HCT116 (cell line): ENCODE measurements at regions not wholly inside any gene's neighbourhood (a gene's known extent, or its start where the extent isn't known, plus 50 kb on each side); places are given as distances from the start of the nearest gene placed in this dataset.

Experiments
- ATAC-seq: fragments of 200-7000 bp; cut with Tn5 transposase; 2 replicates; pipeline ENCODE4 v1.9.1; 2020; ENCODE audit warnings: mild to moderate bottlenecking, moderate library complexity
- BruUV-seq: library from RNA; stranded (reverse); fragments of 400-500 nt; replicated peaks from 2 replicates; lab custom pipeline; 2021; lab: Mats Ljungman, UMichigan
- CTCF ChIA-PET: fragments of 300-600 bp; sonication (Branson Sonifier 250); formaldehyde crosslinking; loops from one replicate; lab custom pipeline; 2021; ENCODE audit warnings: antibody characterized with exemption; lab: Charles Lee
- POLR2A ChIA-PET: fragments of 300-600, 350-600 bp; sonication (Branson Sonifier 250); formaldehyde crosslinking; loops from one replicate; lab custom pipeline; 2021; ENCODE audit warnings: antibody characterized with exemption; lab: Charles Lee
- RAD21 ChIA-PET, 2 experiments: fragments of 300-600 bp; sonication (Branson Sonifier 250); formaldehyde crosslinking; loops; one replicate each; lab custom pipeline; 2023; ENCODE audit warnings: low total read pairs in 2 of 2; ENCODE audit not compliant: uncharacterized antibody in 2 of 2, unreplicated experiment in 2 of 2, low non-redundant PET in 1 of 2; lab: Charles Lee
- DNase-seq: peaks from one replicate; pipeline ENCODE4 v3.0.0-alpha.2; 2010; ENCODE audit warnings: low read depth, low spot score
- H2AFZ ChIP-seq: fragments of 200-600 bp; shearing (Covaris generic), sonication (generic); 2 replicates; pipeline ENCODE4 v1.6.1; 2017; ENCODE audit warnings: low read depth, mixed run types, mixed read lengths, antibody characterized with exemption, low read length; ENCODE audit not compliant: poor library complexity, severe bottlenecking
- H3K27ac ChIP-seq: 2 replicates; pipeline ENCODE4 v1.5.1; 2012; ENCODE audit warnings: low read depth, low read length
- H3K27me3 ChIP-seq: fragments of 200-600 bp; sonication (generic); 2 replicates; pipeline ENCODE4 v1.6.1; 2016; ENCODE audit warnings: mixed run types, low read length, mixed read lengths; ENCODE audit not compliant: insufficient read depth
- H3K36me3 ChIP-seq, 2 experiments: fragments of 200-500 bp in 1 of 2; fragments of 200-600 bp in 1 of 2; sonication (Bioruptor generic) in 1 of 2; sonication (generic) in 1 of 2; 2 replicates each; pipeline versions ENCODE4 v1.5.1 to v1.6.1; 2014 to 2016; ENCODE audit warnings: low read length in 2 of 2, inconsistent platforms in 1 of 2, mixed read lengths in 1 of 2, mixed run types in 1 of 2; ENCODE audit not compliant: insufficient read depth in 2 of 2, control insufficient read depth in 1 of 2
- H3K4me1 ChIP-seq, 2 experiments: fragments of 200-600 bp in 1 of 2; sonication (generic) in 1 of 2; 2 replicates each; pipeline versions ENCODE4 v1.5.1 to v1.6.1; 2012 to 2017; ENCODE audit warnings: low read length in 2 of 2, inconsistent platforms in 1 of 2, mild to moderate bottlenecking in 1 of 2, mixed read lengths in 1 of 2, mixed run types in 1 of 2, moderate library complexity in 1 of 2; ENCODE audit not compliant: insufficient read depth in 2 of 2, control insufficient read depth in 1 of 2
- H3K4me2 ChIP-seq: fragments of 200-600 bp; sonication (generic); 2 replicates; pipeline ENCODE4 v1.6.1; 2017; ENCODE audit warnings: mixed run types, low read length, mixed read lengths
- H3K4me3 ChIP-seq, 2 experiments: fragments of 200-600 bp in 1 of 2; sonication (generic) in 1 of 2; replicated peaks in 1 of 2; 2 replicates each; pipeline ENCODE4 v1.5.1; 2011 to 2016; ENCODE audit warnings: low read length in 2 of 2, control low read depth in 1 of 2, low read depth in 1 of 2, mild to moderate bottlenecking in 1 of 2, mixed read lengths in 1 of 2, mixed run types in 1 of 2
- H3K79me2 ChIP-seq: fragments of 200-600 bp; sonication (generic); 2 replicates; pipeline ENCODE4 v1.6.1; 2017; ENCODE audit warnings: mild to moderate bottlenecking, mixed run types, low read length, moderate library complexity, mixed read lengths; ENCODE audit not compliant: insufficient read depth
- H3K9ac ChIP-seq: fragments of 200-600 bp; sonication (generic); 2 replicates; pipeline ENCODE4 v1.6.1; 2016; ENCODE audit warnings: low read length, mixed read lengths
- H3K9me2 ChIP-seq: fragments of 200-600 bp; sonication (generic), shearing (Covaris generic); 2 replicates; pipeline ENCODE4 v1.6.1; 2017; ENCODE audit warnings: mixed run types, mild to moderate bottlenecking, moderate library complexity; ENCODE audit not compliant: insufficient read depth
- H3K9me3 ChIP-seq, 2 experiments: fragments of 200-500 bp in 1 of 2; fragments of 200-600 bp in 1 of 2; sonication (Bioruptor generic) in 1 of 2; sonication (generic) in 1 of 2; 2 replicates each; pipeline ENCODE4 v1.6.1; 2014 to 2017; ENCODE audit warnings: low read length in 2 of 2, mixed read lengths in 2 of 2, inconsistent platforms in 1 of 2, low read depth in 1 of 2, mild to moderate bottlenecking in 1 of 2, mixed run types in 1 of 2, moderate library complexity in 1 of 2; ENCODE audit not compliant: control insufficient read depth in 1 of 2, insufficient read depth in 1 of 2
- H4K20me1 ChIP-seq: fragments of 200-600 bp; sonication (generic), shearing (Covaris generic); 2 replicates; pipeline ENCODE4 v1.6.1; 2017; ENCODE audit warnings: mixed run types, mild to moderate bottlenecking, moderate library complexity; ENCODE audit not compliant: insufficient read depth
- CEBPB ChIP-seq: IDR thresholded peaks from 2 replicates; pipeline ENCODE4 v1.6.1; 2012; ENCODE audit warnings: low read depth
- CTCF ChIP-seq, 3 experiments: fragments of 200-600 bp in 1 of 3; sonication (generic) in 1 of 3; IDR thresholded peaks in 2 of 3; conservative IDR thresholded peaks in 1 of 3; 2 replicates each; pipeline ENCODE4 v1.5.1; 2012 to 2017; ENCODE audit warnings: low read depth in 2 of 3, low read length in 2 of 3, antibody characterized with exemption in 1 of 3, borderline replicate concordance in 1 of 3, control low read depth in 1 of 3, mild to moderate bottlenecking in 1 of 3, mixed read lengths in 1 of 3, mixed run types in 1 of 3, moderate library complexity in 1 of 3; ENCODE audit not compliant: insufficient read depth in 1 of 3
- EGR1 ChIP-seq: IDR thresholded peaks from 2 replicates; pipeline ENCODE4 v1.6.1; 2012; ENCODE audit warnings: low read depth
- EZH2phosphoT487 ChIP-seq: fragments of 200-600 bp; IDR thresholded peaks from 2 replicates; pipeline ENCODE4 v1.6.1; 2018; ENCODE audit warnings: antibody characterized with exemption, borderline replicate concordance
- MAX ChIP-seq: IDR thresholded peaks from 2 replicates; pipeline ENCODE4 v1.6.1; 2012
- REST ChIP-seq: IDR thresholded peaks from 2 replicates; pipeline ENCODE4 v1.6.1; 2012; ENCODE audit warnings: low read depth
- SP1 ChIP-seq: IDR thresholded peaks from 2 replicates; pipeline ENCODE4 v1.6.1; 2012; ENCODE audit warnings: low read depth
- SRF ChIP-seq: IDR thresholded peaks from 2 replicates; pipeline ENCODE4 v1.6.1; 2012; ENCODE audit warnings: low read depth
- TCF7L2 ChIP-seq: IDR thresholded peaks from 2 replicates; pipeline ENCODE4 v1.7.0; 2011; ENCODE audit warnings: borderline replicate concordance, inconsistent platforms; ENCODE audit not compliant: insufficient read depth, insufficient read length; ENCODE audit errors: extremely low read depth
- ZBTB33 ChIP-seq: IDR thresholded peaks from 2 replicates; pipeline ENCODE4 v1.6.1; 2011; ENCODE audit warnings: mild to moderate bottlenecking, low read length, moderate library complexity; ENCODE audit not compliant: insufficient replicate concordance; ENCODE audit errors: extremely low read depth
- ZFX ChIP-seq: fragments of 450-650 bp; IDR thresholded peaks from 2 replicates; pipeline ENCODE4 v1.6.1; 2017
- intact Hi-C: fragments of 100-400 bp; cut with micrococcal nuclease; formaldehyde crosslinking; loops from 2 replicates; pipeline ENCODE4 v1.10.0; 2022

- RAD21 ChIA-PET: no interaction called here
- H3K27me3 ChIP-seq: no peaks in the 10 kb centered on the region
- H3K9ac ChIP-seq: no peak overlapping the region
- H3K4me2 ChIP-seq: no peak overlapping the region
- no peaks in the 10 kb centered on the region; a peak in 1 of 4 replicates for H3K4me1 ChIP-seq
- H2AFZ ChIP-seq: no peak overlapping the region
- no peaks in the 10 kb centered on the region for H3K36me3 ChIP-seq
- no peak for DNase-seq
- CTCF ChIA-PET: no interaction called here
- POLR2A ChIA-PET: no interaction called here
- ATAC-seq: no peak
- no peaks in the 10 kb centered on the region for H4K20me1 ChIP-seq
- no peak for TF ChIP-seq CTCF (IDR thresholded peaks at IDR 0.05 in 2 of 3, conservative IDR thresholded peaks at IDR 0.05 in 1 of 3; ENCODE audit: borderline replicate concordance in 1 of 3, insufficient read depth in 1 of 3, low read depth in 2 of 3, low read length in 2 of 3)
- TF ChIP-seq SP1: no peak
- no peak for TF ChIP-seq REST
- no peak for TF ChIP-seq EZH2phosphoT487
- no peak for TF ChIP-seq SRF
- no peak for TF ChIP-seq ZBTB33
- no peak for TF ChIP-seq MAX
- no peak for TF ChIP-seq EGR1
- no peak for TF ChIP-seq ZFX
- TF ChIP-seq TCF7L2: no peak
- no peak for TF ChIP-seq CEBPB
- H3K27ac ChIP-seq: no peak overlapping the region
- H3K9me3 ChIP-seq: no peaks in the 10 kb centered on the region
- no peak overlapping the region for H3K4me3 ChIP-seq
- no peaks in the 10 kb centered on the region for H3K79me2 ChIP-seq
- no peaks in the 10 kb centered on the region for H3K9me2 ChIP-seq
- intact Hi-C loops: no loop called here
- BruUV-seq: no TSS peak
These were observed 229.9 kb upstream of the CIBAR2 start for GRCh38 chr16:85341972-85342695.
